SK-N-SH (cell line): ENCODE measurements at regions not wholly inside any gene's neighbourhood (a gene's known extent, or its start where the extent isn't known, plus 50 kb on each side); places are given as distances from the start of the nearest gene placed in this dataset.

Experiments used
- CTCF ChIA-PET: fragments of 300-600, 350-600 bp; formaldehyde crosslinking; extraction: SDS; loops from one replicate; lab custom pipeline; 2021; lab: Yijun Ruan, JAX
- POLR2A ChIA-PET: fragments of 350-600 bp; sonication (Branson Sonifier 250); formaldehyde crosslinking; extraction: SDS; loops from one replicate; lab custom pipeline; 2020; ENCODE audit warnings: antibody characterized with exemption, inconsistent platforms; lab: Yijun Ruan, JAX
- DNase-seq: peaks from one replicate; pipeline ENCODE4 v3.0.0; 2012
- H2AFZ ChIP-seq: fragments of 200-600 bp; sonication (generic); 2 replicates; pipeline ENCODE4 v1.8.1; 2016; ENCODE audit warnings: antibody characterized with exemption, mild to moderate bottlenecking, low read depth
- H3F3A ChIP-seq: fragments of 200-600 bp; sonication (generic); replicated peaks from 2 replicates; pipeline ENCODE3; 2016; ENCODE audit warnings: antibody characterized with exemption, mild to moderate bottlenecking; ENCODE audit not compliant: insufficient read depth
- H3K27ac ChIP-seq, 2 experiments: fragments of 200-500 bp in 1 of 2; fragments of 200-600 bp in 1 of 2; sonication (Bioruptor generic) in 1 of 2; sonication (generic), shearing (Covaris generic) in 1 of 2; 2 replicates each; pipeline versions ENCODE4 v1.5.1 to v1.6.1; 2014 to 2016; ENCODE audit warnings: low read depth in 2 of 2, inconsistent platforms in 1 of 2, low read length in 1 of 2, mild to moderate bottlenecking in 1 of 2, mixed read lengths in 1 of 2
- H3K27me3 ChIP-seq: fragments of 200-600 bp; sonication (generic), shearing (Covaris generic); 2 replicates; pipeline ENCODE4 v1.6.1; 2016; ENCODE audit warnings: mixed run types; ENCODE audit not compliant: insufficient read depth
- H3K36me3 ChIP-seq, 2 experiments: fragments of 200-500 bp in 1 of 2; fragments of 200-600 bp in 1 of 2; sonication (Bioruptor generic) in 1 of 2; sonication (generic) in 1 of 2; replicated peaks in 1 of 2; 2 replicates each; pipeline versions ENCODE3 to v1.5.1; 2014 to 2016; ENCODE audit warnings: low read length in 1 of 2, mild to moderate bottlenecking in 1 of 2; ENCODE audit not compliant: insufficient read depth in 2 of 2, control insufficient read depth in 1 of 2
- H3K4me1 ChIP-seq, 2 experiments: fragments of 200-500 bp in 1 of 2; fragments of 200-600 bp in 1 of 2; sonication (Bioruptor generic) in 1 of 2; sonication (generic), shearing (Covaris generic) in 1 of 2; 2 replicates each; pipeline versions ENCODE4 v1.5.1 to v1.6.1; 2014 to 2016; ENCODE audit warnings: low read depth in 1 of 2, low read length in 1 of 2, mixed run types in 1 of 2; ENCODE audit not compliant: insufficient read depth in 2 of 2, control insufficient read depth in 1 of 2
- H3K4me2 ChIP-seq: fragments of 200-600 bp; sonication (generic), shearing (Covaris generic); 2 replicates; pipeline ENCODE4 v1.6.1; 2017; ENCODE audit warnings: mixed run types
- H3K4me3 ChIP-seq, 2 experiments: fragments of 200-500 bp in 1 of 2; fragments of 200-600 bp in 1 of 2; sonication (Bioruptor generic) in 1 of 2; sonication (generic), shearing (Covaris generic) in 1 of 2; 2 replicates each; pipeline versions ENCODE4 v1.5.1 to v1.8.1; 2014 to 2016; ENCODE audit warnings: low read depth in 2 of 2, inconsistent platforms in 1 of 2, low read length in 1 of 2, mild to moderate bottlenecking in 1 of 2, mixed read lengths in 1 of 2, moderate library complexity in 1 of 2
- H3K79me2 ChIP-seq: fragments of 200-600 bp; sonication (generic); 2 replicates; pipeline ENCODE4 v1.8.1; 2017; ENCODE audit warnings: mild to moderate bottlenecking; ENCODE audit not compliant: insufficient read depth
- H3K9ac ChIP-seq: fragments of 200-600 bp; sonication (generic); 2 replicates; pipeline ENCODE4 v1.6.1; 2017; ENCODE audit warnings: mixed run types
- H3K9me2 ChIP-seq: fragments of 200-600 bp; sonication (generic); 2 replicates; pipeline ENCODE4 v1.6.1; 2017; ENCODE audit warnings: mixed run types
- H3K9me3 ChIP-seq: fragments of 200-600 bp; sonication (generic); 2 replicates; pipeline ENCODE4 v1.6.1; 2017; ENCODE audit warnings: mixed run types, mild to moderate bottlenecking, moderate library complexity
- H4K20me1 ChIP-seq: fragments of 200-600 bp; sonication (generic); 2 replicates; pipeline ENCODE4 v1.6.1; 2017; ENCODE audit warnings: mild to moderate bottlenecking, mixed run types; ENCODE audit not compliant: insufficient read depth
- ELF1 ChIP-seq: IDR thresholded peaks from 2 replicates; pipeline ENCODE4 v1.4.0; 2012
- EZH2phosphoT487 ChIP-seq: fragments of 200-600 bp; sonication (generic); IDR thresholded peaks from 2 replicates; pipeline ENCODE4 v1.6.1; 2017; ENCODE audit warnings: low read depth, mixed run types, mild to moderate bottlenecking, antibody characterized with exemption, moderate library complexity, borderline replicate concordance
- FOSL2 ChIP-seq: IDR thresholded peaks from 2 replicates; pipeline ENCODE4 v1.4.0; 2012; ENCODE audit warnings: low read depth, mild to moderate bottlenecking, moderate library complexity, borderline replicate concordance
- FOXJ3 ChIP-seq: sonication (generic); formaldehyde crosslinking; IDR thresholded peaks from 2 replicates; pipeline ENCODE4 v1.5.1; 2020; ENCODE audit warnings: mild to moderate bottlenecking, missing genetic modification reagents
- FOXM1 ChIP-seq: IDR thresholded peaks from 2 replicates; pipeline ENCODE4 v1.4.0; 2012; ENCODE audit warnings: low read depth, mild to moderate bottlenecking
- GABPA ChIP-seq: IDR thresholded peaks from 2 replicates; pipeline ENCODE4 v1.4.0; 2012; ENCODE audit warnings: low read depth, mild to moderate bottlenecking
- JUND ChIP-seq: IDR thresholded peaks from 2 replicates; pipeline ENCODE4 v1.4.0; 2012
- MXI1 ChIP-seq: IDR thresholded peaks from 2 replicates; pipeline ENCODE4 v1.6.1; 2012; ENCODE audit warnings: mild to moderate bottlenecking, low read depth, low read length, improper control_type of control experiment
- NFIC ChIP-seq: IDR thresholded peaks from 2 replicates; pipeline ENCODE4 v1.4.0; 2012; ENCODE audit warnings: borderline replicate concordance
- RFX5 ChIP-seq: IDR thresholded peaks from 2 replicates; pipeline ENCODE4 v1.6.1; 2012; ENCODE audit warnings: mild to moderate bottlenecking, improper control_type of control experiment, low read length
- SIN3A ChIP-seq: IDR thresholded peaks from 2 replicates; pipeline ENCODE4 v1.6.1; 2012; ENCODE audit warnings: low read depth, mild to moderate bottlenecking, low read length, moderate library complexity, borderline replicate concordance
- SMC3 ChIP-seq: IDR thresholded peaks from 2 replicates; pipeline ENCODE4 v1.6.1; 2012; ENCODE audit warnings: low read depth, low read length, improper control_type of control experiment
- TAF1 ChIP-seq: IDR thresholded peaks from 2 replicates; pipeline ENCODE4 v1.6.1; 2012; ENCODE audit warnings: low read depth, mild to moderate bottlenecking, low read length, moderate library complexity, borderline replicate concordance
- TCF12 ChIP-seq: IDR thresholded peaks from 2 replicates; pipeline ENCODE4 v1.4.0; 2012
- TEAD4 ChIP-seq: IDR thresholded peaks from 2 replicates; pipeline ENCODE4 v1.4.0; 2012; ENCODE audit warnings: mild to moderate bottlenecking, borderline replicate concordance; ENCODE audit not compliant: insufficient read depth
- WGBS: methylation state at CpG from one replicate; pipeline ENCODE4 v1.1.6; 2017; ENCODE audit warnings: low lambda C conversion rate; 5-methylcytosine and 5-hydroxymethylcytosine counted together
- TF ChIP-seq, protein P1 (sequence below): fragments of 200-600 bp; sonication (generic); IDR thresholded peaks from 2 replicates; pipeline ENCODE4 v1.6.1; 2017; ENCODE audit warnings: antibody characterized with exemption, mild to moderate bottlenecking, moderate library complexity
- TF ChIP-seq, protein P2 (sequence below): IDR thresholded peaks from 2 replicates; pipeline ENCODE4; 2012
- TF ChIP-seq, protein P3 (sequence below): IDR thresholded peaks from 2 replicates; pipeline ENCODE4 v1.4.0; 2012; ENCODE audit warnings: low read depth, borderline replicate concordance
- TF ChIP-seq, protein P4 (sequence below): fragments of 150-350 bp; IDR thresholded peaks from 2 replicates; pipeline ENCODE4 v1.6.1; 2016; ENCODE audit warnings: mild to moderate bottlenecking, low read depth, low read length
- TF ChIP-seq, protein P5 (sequence below): IDR thresholded peaks from 2 replicates; pipeline ENCODE4 v1.4.0; 2012; ENCODE audit warnings: low read depth

DNA sequence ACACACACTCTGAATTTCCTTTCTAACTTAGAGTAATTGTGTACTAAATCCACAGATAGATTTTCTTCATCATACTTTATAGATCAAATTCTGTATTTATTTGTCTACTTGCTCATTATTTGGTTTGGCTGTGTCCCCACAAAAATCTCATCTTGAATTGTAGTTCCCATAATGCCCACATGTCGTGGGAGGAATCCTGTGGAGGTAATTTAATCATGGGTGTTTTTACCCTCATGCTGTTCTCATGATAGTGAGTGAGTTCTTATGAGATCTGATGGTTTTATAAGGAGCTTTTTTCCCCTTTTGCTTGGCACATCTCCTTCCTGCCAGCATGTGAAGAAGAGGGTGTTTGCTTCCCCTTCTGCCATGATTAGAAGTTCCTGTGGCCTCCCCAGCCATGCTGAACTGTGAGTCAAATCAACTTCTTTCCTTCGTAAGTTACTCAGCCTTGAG is 198.3 kb upstream of the TGFBR2 start:
- no peak for DNase-seq
- Histone ChIP-seq H3K4me2 (no peak overlapping the region), H3F3A (peaks cover 6% of the 10 kb centered on the region), H3K4me1 (no peaks in the 10 kb centered on the region), H4K20me1 (no peaks in the 10 kb centered on the region), H2AFZ (peak overlapping the region; percentile 33; the same call in 1 of the 2 replicates), H3K9me3 (no peaks in the 10 kb centered on the region), H3K27me3 (no peaks in the 10 kb centered on the region), H3K4me3 (no peak overlapping the region), H3K9ac (no peak overlapping the region), H3K27ac (peak overlapping the region in 1 of 2 experiments; percentile 48; a peak in 1 of 4 replicates), H3K79me2 (no peaks in the 10 kb centered on the region), H3K9me2 (0 out of 2 replicates have a peak, but pooled peaks cover 5% of the 10 kb centered on the region), H3K36me3 (no peaks in the 10 kb centered on the region)
- WGBS, result 59% methylated on average over 2 of the region's 2 CpGs
- TF ChIP-seq, protein P1, sequence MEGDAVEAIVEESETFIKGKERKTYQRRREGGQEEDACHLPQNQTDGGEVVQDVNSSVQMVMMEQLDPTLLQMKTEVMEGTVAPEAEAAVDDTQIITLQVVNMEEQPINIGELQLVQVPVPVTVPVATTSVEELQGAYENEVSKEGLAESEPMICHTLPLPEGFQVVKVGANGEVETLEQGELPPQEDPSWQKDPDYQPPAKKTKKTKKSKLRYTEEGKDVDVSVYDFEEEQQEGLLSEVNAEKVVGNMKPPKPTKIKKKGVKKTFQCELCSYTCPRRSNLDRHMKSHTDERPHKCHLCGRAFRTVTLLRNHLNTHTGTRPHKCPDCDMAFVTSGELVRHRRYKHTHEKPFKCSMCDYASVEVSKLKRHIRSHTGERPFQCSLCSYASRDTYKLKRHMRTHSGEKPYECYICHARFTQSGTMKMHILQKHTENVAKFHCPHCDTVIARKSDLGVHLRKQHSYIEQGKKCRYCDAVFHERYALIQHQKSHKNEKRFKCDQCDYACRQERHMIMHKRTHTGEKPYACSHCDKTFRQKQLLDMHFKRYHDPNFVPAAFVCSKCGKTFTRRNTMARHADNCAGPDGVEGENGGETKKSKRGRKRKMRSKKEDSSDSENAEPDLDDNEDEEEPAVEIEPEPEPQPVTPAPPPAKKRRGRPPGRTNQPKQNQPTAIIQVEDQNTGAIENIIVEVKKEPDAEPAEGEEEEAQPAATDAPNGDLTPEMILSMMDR, result peak; percentile 21; the same call in 1 of the 2 replicates
- TF ChIP-seq TCF12 (no peak), EZH2phosphoT487 (no peak), FOSL2 (no peak)
- TF ChIP-seq, protein P2, sequence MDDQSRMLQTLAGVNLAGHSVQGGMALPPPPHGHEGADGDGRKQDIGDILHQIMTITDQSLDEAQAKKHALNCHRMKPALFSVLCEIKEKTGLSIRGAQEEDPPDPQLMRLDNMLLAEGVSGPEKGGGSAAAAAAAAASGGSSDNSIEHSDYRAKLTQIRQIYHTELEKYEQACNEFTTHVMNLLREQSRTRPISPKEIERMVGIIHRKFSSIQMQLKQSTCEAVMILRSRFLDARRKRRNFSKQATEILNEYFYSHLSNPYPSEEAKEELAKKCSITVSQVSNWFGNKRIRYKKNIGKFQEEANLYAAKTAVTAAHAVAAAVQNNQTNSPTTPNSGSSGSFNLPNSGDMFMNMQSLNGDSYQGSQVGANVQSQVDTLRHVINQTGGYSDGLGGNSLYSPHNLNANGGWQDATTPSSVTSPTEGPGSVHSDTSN, result no peak
- ChIA-PET CTCF (no interaction called here), POLR2A (interaction anchor here (0.6 kb wide), 1 partner anchor 269 kb away, joined by 3 read pairs; no protein-coding TSS in a partner anchor)

DNA sequence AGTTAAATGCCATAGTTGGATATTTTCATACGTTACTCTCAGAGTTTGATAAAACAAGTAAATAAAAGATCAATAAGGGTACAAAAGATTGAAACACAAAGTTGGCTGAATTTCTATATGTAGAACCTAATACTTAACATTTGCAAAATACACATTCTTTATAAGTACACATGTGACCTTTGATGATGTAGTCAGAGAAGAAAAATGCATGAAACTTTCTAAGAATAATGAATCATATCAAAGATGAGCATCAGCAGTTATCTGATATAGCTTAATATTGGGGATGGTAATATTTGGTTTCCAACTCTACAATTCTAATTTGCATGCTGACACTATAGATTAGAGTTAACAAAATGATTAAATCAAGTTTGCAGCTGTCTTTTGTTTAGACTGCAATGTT is 188.0 kb upstream of the TGFBR2 start:
- Histone ChIP-seq H3K9ac (no peak overlapping the region), H3K36me3 (no peaks in the 10 kb centered on the region), H3K79me2 (no peaks in the 10 kb centered on the region; the same call in 1 of the 2 replicates), H3F3A (peaks cover 15% of the 10 kb centered on the region), H3K27me3 (no peaks in the 10 kb centered on the region), H3K9me2 (no peaks in the 10 kb centered on the region), H3K4me2 (no peak overlapping the region), H3K4me3 (no peak overlapping the region), H3K27ac (no peak overlapping the region), H2AFZ (no peak overlapping the region), H3K9me3 (no peaks in the 10 kb centered on the region), H3K4me1 (no peaks in the 10 kb centered on the region), H4K20me1 (no peaks in the 10 kb centered on the region)
- ChIA-PET CTCF (no interaction called here), POLR2A (no interaction called here)
- 95% methylated on average over 1 of the region's 1 CpG for WGBS
- DNase-seq, result no peak
- TF ChIP-seq TEAD4 (peak; percentile 59; the same call in 1 of the 2 replicates), FOXJ3 (CRISPR knock-in tag) (no peak), MXI1 (no peak), TCF12 (peak; percentile 77), JUND (peak; percentile 89), RFX5 (no peak), FOXM1 (no peak), ELF1 (no peak), NFIC (peak; percentile 61; the same call in 1 of the 2 replicates), FOSL2 (peak; percentile 89), TAF1 (no peak), SMC3 (no peak), SIN3A (no peak), GABPA (no peak)
- TF ChIP-seq, protein P3, sequence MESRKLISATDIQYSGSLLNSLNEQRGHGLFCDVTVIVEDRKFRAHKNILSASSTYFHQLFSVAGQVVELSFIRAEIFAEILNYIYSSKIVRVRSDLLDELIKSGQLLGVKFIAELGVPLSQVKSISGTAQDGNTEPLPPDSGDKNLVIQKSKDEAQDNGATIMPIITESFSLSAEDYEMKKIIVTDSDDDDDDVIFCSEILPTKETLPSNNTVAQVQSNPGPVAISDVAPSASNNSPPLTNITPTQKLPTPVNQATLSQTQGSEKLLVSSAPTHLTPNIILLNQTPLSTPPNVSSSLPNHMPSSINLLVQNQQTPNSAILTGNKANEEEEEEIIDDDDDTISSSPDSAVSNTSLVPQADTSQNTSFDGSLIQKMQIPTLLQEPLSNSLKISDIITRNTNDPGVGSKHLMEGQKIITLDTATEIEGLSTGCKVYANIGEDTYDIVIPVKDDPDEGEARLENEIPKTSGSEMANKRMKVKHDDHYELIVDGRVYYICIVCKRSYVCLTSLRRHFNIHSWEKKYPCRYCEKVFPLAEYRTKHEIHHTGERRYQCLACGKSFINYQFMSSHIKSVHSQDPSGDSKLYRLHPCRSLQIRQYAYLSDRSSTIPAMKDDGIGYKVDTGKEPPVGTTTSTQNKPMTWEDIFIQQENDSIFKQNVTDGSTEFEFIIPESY, result no peak
- TF ChIP-seq, protein P1, result no peak
- TF ChIP-seq, protein P4, sequence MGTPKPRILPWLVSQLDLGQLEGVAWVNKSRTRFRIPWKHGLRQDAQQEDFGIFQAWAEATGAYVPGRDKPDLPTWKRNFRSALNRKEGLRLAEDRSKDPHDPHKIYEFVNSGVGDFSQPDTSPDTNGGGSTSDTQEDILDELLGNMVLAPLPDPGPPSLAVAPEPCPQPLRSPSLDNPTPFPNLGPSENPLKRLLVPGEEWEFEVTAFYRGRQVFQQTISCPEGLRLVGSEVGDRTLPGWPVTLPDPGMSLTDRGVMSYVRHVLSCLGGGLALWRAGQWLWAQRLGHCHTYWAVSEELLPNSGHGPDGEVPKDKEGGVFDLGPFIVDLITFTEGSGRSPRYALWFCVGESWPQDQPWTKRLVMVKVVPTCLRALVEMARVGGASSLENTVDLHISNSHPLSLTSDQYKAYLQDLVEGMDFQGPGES, result no peak
- TF ChIP-seq, protein P5, sequence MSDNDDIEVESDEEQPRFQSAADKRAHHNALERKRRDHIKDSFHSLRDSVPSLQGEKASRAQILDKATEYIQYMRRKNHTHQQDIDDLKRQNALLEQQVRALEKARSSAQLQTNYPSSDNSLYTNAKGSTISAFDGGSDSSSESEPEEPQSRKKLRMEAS, result no peak
